ENCODE measurements at regions not wholly inside any gene's neighbourhood (a gene's known extent, or its start where the extent isn't known, plus 50 kb on each side); places are given as distances from the start of the nearest gene placed in this dataset.

DNA sequence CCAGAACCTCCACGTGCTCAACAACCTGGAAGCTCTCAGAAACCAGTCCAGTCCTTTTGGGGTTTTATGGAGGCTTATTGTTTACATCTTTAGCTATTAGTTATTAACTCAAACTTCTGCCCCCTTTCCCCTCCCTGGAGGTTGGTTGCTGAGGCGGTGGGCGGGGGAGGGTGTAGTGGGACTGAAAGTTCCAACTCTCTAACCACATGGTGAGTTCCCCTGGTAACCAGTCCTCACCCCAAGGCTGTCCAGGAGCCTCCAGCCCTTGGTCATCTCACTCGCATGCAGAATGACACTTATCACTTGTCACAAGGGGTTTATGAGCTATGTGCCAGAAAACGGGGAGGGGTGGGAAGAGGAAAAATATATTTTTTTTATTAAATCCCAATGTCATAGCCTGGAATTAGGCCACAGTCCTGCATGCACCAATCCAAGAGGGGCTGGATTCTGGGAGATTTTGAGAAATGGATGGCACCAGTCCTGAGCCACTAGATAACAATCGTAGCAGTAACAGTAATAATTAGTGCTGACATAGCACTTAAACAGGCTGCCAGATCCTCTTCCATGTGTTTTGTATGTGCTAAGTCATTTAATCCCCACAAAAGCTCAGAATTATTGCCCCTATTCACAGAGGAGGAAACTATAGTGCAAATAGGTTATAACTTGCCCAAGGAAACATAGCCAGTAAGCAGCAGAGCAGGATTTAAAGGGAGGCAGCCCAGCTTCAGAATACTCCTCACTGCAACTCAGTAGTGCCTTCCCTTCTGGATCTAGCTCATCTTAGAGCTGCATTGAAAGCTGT lies 85.7 kb downstream of the CRYGS start:
- TF ChIP-seq, protein P1, sequence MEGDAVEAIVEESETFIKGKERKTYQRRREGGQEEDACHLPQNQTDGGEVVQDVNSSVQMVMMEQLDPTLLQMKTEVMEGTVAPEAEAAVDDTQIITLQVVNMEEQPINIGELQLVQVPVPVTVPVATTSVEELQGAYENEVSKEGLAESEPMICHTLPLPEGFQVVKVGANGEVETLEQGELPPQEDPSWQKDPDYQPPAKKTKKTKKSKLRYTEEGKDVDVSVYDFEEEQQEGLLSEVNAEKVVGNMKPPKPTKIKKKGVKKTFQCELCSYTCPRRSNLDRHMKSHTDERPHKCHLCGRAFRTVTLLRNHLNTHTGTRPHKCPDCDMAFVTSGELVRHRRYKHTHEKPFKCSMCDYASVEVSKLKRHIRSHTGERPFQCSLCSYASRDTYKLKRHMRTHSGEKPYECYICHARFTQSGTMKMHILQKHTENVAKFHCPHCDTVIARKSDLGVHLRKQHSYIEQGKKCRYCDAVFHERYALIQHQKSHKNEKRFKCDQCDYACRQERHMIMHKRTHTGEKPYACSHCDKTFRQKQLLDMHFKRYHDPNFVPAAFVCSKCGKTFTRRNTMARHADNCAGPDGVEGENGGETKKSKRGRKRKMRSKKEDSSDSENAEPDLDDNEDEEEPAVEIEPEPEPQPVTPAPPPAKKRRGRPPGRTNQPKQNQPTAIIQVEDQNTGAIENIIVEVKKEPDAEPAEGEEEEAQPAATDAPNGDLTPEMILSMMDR (IDR thresholded peaks at IDR 0.05): no peak
- TF ChIP-seq JUN (CRISPR knock-in tag; IDR thresholded peaks at IDR 0.05) (no peak), USF2 (CRISPR knock-in tag; IDR thresholded peaks at IDR 0.05) (no peak), SMAD3 (CRISPR knock-in tag; IDR thresholded peaks at IDR 0.05; ENCODE audit: borderline replicate concordance) (no peak), GABPB1 (CRISPR knock-in tag; IDR thresholded peaks at IDR 0.05) (no peak), ESRRA (CRISPR knock-in tag; IDR thresholded peaks at IDR 0.05; ENCODE audit: borderline replicate concordance) (no peak)

All from WTC11 (cell line).